ENCODE measurements at regions not wholly inside any gene's neighbourhood (a gene's known extent, or its start where the extent isn't known, plus 50 kb on each side); places are given as distances from the start of the nearest gene placed in this dataset.

- TF ChIP-seq, protein P1, sequence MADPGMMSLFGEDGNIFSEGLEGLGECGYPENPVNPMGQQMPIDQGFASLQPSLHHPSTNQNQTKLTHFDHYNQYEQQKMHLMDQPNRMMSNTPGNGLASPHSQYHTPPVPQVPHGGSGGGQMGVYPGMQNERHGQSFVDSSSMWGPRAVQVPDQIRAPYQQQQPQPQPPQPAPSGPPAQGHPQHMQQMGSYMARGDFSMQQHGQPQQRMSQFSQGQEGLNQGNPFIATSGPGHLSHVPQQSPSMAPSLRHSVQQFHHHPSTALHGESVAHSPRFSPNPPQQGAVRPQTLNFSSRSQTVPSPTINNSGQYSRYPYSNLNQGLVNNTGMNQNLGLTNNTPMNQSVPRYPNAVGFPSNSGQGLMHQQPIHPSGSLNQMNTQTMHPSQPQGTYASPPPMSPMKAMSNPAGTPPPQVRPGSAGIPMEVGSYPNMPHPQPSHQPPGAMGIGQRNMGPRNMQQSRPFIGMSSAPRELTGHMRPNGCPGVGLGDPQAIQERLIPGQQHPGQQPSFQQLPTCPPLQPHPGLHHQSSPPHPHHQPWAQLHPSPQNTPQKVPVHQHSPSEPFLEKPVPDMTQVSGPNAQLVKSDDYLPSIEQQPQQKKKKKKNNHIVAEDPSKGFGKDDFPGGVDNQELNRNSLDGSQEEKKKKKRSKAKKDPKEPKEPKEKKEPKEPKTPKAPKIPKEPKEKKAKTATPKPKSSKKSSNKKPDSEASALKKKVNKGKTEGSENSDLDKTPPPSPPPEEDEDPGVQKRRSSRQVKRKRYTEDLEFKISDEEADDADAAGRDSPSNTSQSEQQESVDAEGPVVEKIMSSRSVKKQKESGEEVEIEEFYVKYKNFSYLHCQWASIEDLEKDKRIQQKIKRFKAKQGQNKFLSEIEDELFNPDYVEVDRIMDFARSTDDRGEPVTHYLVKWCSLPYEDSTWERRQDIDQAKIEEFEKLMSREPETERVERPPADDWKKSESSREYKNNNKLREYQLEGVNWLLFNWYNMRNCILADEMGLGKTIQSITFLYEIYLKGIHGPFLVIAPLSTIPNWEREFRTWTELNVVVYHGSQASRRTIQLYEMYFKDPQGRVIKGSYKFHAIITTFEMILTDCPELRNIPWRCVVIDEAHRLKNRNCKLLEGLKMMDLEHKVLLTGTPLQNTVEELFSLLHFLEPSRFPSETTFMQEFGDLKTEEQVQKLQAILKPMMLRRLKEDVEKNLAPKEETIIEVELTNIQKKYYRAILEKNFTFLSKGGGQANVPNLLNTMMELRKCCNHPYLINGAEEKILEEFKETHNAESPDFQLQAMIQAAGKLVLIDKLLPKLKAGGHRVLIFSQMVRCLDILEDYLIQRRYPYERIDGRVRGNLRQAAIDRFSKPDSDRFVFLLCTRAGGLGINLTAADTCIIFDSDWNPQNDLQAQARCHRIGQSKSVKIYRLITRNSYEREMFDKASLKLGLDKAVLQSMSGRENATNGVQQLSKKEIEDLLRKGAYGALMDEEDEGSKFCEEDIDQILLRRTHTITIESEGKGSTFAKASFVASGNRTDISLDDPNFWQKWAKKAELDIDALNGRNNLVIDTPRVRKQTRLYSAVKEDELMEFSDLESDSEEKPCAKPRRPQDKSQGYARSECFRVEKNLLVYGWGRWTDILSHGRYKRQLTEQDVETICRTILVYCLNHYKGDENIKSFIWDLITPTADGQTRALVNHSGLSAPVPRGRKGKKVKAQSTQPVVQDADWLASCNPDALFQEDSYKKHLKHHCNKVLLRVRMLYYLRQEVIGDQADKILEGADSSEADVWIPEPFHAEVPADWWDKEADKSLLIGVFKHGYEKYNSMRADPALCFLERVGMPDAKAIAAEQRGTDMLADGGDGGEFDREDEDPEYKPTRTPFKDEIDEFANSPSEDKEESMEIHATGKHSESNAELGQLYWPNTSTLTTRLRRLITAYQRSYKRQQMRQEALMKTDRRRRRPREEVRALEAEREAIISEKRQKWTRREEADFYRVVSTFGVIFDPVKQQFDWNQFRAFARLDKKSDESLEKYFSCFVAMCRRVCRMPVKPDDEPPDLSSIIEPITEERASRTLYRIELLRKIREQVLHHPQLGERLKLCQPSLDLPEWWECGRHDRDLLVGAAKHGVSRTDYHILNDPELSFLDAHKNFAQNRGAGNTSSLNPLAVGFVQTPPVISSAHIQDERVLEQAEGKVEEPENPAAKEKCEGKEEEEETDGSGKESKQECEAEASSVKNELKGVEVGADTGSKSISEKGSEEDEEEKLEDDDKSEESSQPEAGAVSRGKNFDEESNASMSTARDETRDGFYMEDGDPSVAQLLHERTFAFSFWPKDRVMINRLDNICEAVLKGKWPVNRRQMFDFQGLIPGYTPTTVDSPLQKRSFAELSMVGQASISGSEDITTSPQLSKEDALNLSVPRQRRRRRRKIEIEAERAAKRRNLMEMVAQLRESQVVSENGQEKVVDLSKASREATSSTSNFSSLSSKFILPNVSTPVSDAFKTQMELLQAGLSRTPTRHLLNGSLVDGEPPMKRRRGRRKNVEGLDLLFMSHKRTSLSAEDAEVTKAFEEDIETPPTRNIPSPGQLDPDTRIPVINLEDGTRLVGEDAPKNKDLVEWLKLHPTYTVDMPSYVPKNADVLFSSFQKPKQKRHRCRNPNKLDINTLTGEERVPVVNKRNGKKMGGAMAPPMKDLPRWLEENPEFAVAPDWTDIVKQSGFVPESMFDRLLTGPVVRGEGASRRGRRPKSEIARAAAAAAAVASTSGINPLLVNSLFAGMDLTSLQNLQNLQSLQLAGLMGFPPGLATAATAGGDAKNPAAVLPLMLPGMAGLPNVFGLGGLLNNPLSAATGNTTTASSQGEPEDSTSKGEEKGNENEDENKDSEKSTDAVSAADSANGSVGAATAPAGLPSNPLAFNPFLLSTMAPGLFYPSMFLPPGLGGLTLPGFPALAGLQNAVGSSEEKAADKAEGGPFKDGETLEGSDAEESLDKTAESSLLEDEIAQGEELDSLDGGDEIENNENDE (IDR thresholded peaks at IDR 0.05; ENCODE audit: insufficient replicate concordance, low read length): no peak
- TF ChIP-seq KDM4A (IDR thresholded peaks at IDR 0.05; ENCODE audit: low read depth, low read length, severe bottlenecking) (no peak), CEBPB (IDR thresholded peaks at IDR 0.05; ENCODE audit: low read depth, low read length) (no peak), KDM1A (IDR thresholded peaks at IDR 0.05; ENCODE audit: borderline replicate concordance, low read length) (no peak), ASH2L (IDR thresholded peaks at IDR 0.05; ENCODE audit: low read length) (no peak), POU5F1 (IDR thresholded peaks at IDR 0.05; ENCODE audit: low read depth, low read length) (no peak), SP4 (IDR thresholded peaks at IDR 0.05; ENCODE audit: low read length) (no peak), TAF1 (IDR thresholded peaks at IDR 0.05; ENCODE audit: low read depth, low read length) (no peak), SUZ12 (IDR thresholded peaks at IDR 0.05; ENCODE audit: low read length) (no peak), CREB1 (IDR thresholded peaks at IDR 0.05) (no peak), CBX8 (IDR thresholded peaks at IDR 0.05; ENCODE audit: borderline replicate concordance, low read depth, low read length) (no peak), PHF8 (conservative IDR thresholded peaks at IDR 0.05; ENCODE audit: low read depth, low read length) (no peak)
Measured at GRCh38 chr3:103381296-103382079, 946.7 kb downstream of the ZPLD1 start (continued).
